HFFc6 (cell line): ENCODE measurements at regions not wholly inside any gene's neighbourhood (a gene's known extent, or its start where the extent isn't known, plus 50 kb on each side); places are given as distances from the start of the nearest gene placed in this dataset.

Experiments used
- DNase-seq: peaks from one replicate; pipeline ENCODE4 v3.0.0-alpha.2; 2018
- H3K27ac Mint-ChIP-seq: 2 replicates; pipeline ENCODE4 v1.8.0; 2020; ENCODE audit warnings: mild to moderate bottlenecking, mixed read lengths
- H3K27me3 Mint-ChIP-seq: 2 replicates; pipeline ENCODE4 v1.8.0; 2021; ENCODE audit warnings: mild to moderate bottlenecking, moderate library complexity, mixed read lengths; ENCODE audit not compliant: insufficient read depth
- H3K36me3 Mint-ChIP-seq: 2 replicates; pipeline ENCODE4 v1.8.0; 2021; ENCODE audit warnings: low read depth, mixed read lengths
- H3K4me1 Mint-ChIP-seq: 2 replicates; pipeline ENCODE4 v1.8.0; 2020; ENCODE audit warnings: low read depth, mixed read lengths
- H3K4me3 Mint-ChIP-seq: 2 replicates; pipeline ENCODE4 v1.8.0; 2020; ENCODE audit warnings: mild to moderate bottlenecking, moderate library complexity, mixed read lengths
- H3K9me3 Mint-ChIP-seq: 2 replicates; pipeline ENCODE4 v1.8.0; 2020; ENCODE audit warnings: mild to moderate bottlenecking, mixed read lengths
- TF ChIP-seq, protein P1 (sequence below): fragments of 200-600 bp; sonication (generic); IDR thresholded peaks from 2 replicates; pipeline ENCODE4 v1.5.0; 2021; ENCODE audit warnings: antibody characterized with exemption, mild to moderate bottlenecking

DNA sequence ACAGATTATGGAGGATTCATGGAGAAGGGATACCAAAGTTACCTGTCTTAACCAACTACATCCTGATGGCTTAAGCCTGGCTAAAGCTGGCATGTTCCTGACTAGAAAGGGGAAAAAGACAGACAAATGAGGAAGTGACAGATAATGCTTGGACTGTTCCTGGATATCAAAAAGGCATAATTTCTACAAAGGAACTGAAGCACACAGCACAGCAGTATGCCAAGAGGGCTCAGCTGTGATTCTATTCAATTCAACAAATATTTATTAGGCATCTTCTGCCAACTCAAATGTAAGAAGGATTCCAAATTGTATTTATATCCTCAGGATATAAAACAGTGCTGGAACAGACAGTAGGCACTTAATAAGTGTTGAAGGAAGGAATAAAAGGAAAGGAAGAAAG lies 59.5 kb downstream of the KLF12 start:
- peak; percentile 17 for DNase-seq
- peaks cover 21% of the 10 kb centered on the region for H3K36me3 Mint-ChIP-seq
- no peaks in the 10 kb centered on the region for H3K9me3 Mint-ChIP-seq
- TF ChIP-seq, protein P1, sequence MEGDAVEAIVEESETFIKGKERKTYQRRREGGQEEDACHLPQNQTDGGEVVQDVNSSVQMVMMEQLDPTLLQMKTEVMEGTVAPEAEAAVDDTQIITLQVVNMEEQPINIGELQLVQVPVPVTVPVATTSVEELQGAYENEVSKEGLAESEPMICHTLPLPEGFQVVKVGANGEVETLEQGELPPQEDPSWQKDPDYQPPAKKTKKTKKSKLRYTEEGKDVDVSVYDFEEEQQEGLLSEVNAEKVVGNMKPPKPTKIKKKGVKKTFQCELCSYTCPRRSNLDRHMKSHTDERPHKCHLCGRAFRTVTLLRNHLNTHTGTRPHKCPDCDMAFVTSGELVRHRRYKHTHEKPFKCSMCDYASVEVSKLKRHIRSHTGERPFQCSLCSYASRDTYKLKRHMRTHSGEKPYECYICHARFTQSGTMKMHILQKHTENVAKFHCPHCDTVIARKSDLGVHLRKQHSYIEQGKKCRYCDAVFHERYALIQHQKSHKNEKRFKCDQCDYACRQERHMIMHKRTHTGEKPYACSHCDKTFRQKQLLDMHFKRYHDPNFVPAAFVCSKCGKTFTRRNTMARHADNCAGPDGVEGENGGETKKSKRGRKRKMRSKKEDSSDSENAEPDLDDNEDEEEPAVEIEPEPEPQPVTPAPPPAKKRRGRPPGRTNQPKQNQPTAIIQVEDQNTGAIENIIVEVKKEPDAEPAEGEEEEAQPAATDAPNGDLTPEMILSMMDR = no peak
- H3K4me3 Mint-ChIP-seq = peak overlapping the region; percentile 28
- no peaks in the 10 kb centered on the region; the same call in 1 of the 2 replicates for H3K27me3 Mint-ChIP-seq
- H3K27ac Mint-ChIP-seq = peak overlapping the region; percentile 46
- peaks cover 45% of the 10 kb centered on the region for H3K4me1 Mint-ChIP-seq

DNA sequence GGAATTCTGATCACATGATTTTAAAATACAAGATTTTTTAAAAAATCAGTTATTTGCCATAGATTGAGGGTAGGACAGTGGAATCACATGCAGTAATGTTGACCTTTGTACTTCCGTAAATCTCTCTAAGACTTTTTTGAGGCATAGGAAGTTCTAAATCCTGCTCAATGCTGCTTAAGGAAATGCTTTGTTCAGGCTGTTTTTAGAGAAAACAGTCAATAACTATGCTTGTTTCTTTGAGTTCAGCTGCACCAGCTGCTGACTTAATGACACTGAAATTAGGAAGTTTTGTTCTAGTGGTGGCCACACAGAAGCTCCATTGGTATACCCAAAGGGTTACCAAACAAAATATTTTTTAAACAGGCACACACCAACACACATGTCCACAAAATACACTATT lies 60.9 kb downstream of the KLF12 start:
- H3K27me3 Mint-ChIP-seq = no peaks in the 10 kb centered on the region; the same call in 1 of the 2 replicates
- TF ChIP-seq, protein P1 = no peak
- H3K4me1 Mint-ChIP-seq = peaks cover 45% of the 10 kb centered on the region
- H3K9me3 Mint-ChIP-seq = no peaks in the 10 kb centered on the region
- no peak overlapping the region for H3K4me3 Mint-ChIP-seq
- DNase-seq = no peak
- H3K27ac Mint-ChIP-seq = no peak overlapping the region
- peaks cover 17% of the 10 kb centered on the region for H3K36me3 Mint-ChIP-seq

DNA sequence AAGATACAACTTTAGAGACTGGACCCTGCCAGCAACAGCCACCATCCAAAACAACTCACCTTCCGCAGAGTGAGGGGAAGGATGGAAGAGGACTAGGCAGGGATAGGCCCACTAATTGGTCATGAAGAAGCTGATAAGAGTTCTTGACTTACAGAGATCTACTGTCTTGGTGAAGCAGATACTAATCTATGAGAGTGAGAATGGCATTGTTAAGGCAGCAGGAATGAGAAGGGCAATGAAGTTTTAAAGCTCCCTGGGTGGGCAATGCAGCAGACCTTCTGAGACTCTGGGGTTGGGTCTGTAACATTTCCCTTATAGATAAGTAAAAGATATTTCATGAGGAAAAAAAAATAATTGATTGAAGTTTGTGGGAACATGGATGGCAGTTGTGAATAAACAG lies 63.7 kb downstream of the KLF12 start:
- no peak for DNase-seq
- Mint-ChIP-seq H3K27ac (no peak overlapping the region), H3K36me3 (peaks cover 22% of the 10 kb centered on the region), H3K9me3 (no peaks in the 10 kb centered on the region), H3K4me3 (no peak overlapping the region), H3K27me3 (no peaks in the 10 kb centered on the region; the same call in 1 of the 2 replicates), H3K4me1 (peaks cover 55% of the 10 kb centered on the region)
- TF ChIP-seq, protein P1 = no peak

DNA sequence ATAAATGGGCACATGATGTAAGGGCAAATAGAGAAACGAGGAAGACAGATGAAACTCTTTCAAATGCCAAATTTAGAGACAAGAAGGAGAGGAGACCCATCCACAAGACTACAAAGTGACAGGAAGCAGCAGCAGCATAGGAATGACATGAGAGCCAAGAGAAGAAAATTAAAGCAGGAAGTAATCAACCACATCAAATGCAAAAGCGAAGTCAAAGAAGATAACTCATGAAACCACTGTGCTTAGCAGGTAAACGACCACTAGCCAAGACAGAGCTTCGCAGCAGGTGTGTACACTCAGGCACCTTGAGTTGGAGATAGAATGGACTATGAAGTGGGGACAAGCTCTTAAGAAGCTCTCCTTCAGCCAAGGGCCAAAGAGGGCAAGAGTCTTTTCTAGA lies 64.1 kb downstream of the KLF12 start:
- no peak for DNase-seq
- H3K9me3 Mint-ChIP-seq = no peaks in the 10 kb centered on the region
- peaks cover 55% of the 10 kb centered on the region for H3K4me1 Mint-ChIP-seq
- TF ChIP-seq, protein P1 = no peak
- no peak overlapping the region for H3K4me3 Mint-ChIP-seq
- no peak overlapping the region for H3K27ac Mint-ChIP-seq
- peaks cover 23% of the 10 kb centered on the region for H3K36me3 Mint-ChIP-seq
- no peaks in the 10 kb centered on the region; the same call in 1 of the 2 replicates for H3K27me3 Mint-ChIP-seq

DNA sequence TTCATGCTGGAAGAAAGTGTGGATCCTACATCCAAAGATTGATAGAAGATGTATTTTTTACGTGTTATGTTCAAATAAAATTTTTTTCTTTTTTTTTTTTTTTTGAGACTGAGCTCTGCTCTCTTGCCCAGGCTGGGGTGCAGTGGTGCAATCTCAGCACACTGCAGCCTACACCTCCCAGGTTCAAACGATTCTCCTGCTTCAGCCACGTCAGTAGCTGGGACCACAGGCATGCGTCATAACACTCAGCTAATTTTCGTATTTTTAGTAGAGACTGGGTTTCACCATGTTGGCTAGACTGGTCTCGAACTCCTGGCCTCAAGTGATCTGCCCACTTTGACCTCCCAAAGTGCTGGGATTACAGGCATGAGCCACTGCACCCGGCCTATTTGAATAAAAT lies 65.7 kb downstream of the KLF12 start:
- H3K9me3 Mint-ChIP-seq = no peaks in the 10 kb centered on the region
- no peak for DNase-seq
- TF ChIP-seq, protein P1 = no peak
- H3K36me3 Mint-ChIP-seq = peaks cover 23% of the 10 kb centered on the region
- peaks cover 55% of the 10 kb centered on the region for H3K4me1 Mint-ChIP-seq
- no peak overlapping the region for H3K27ac Mint-ChIP-seq
- no peaks in the 10 kb centered on the region; the same call in 1 of the 2 replicates for H3K27me3 Mint-ChIP-seq
- no peak overlapping the region for H3K4me3 Mint-ChIP-seq

DNA sequence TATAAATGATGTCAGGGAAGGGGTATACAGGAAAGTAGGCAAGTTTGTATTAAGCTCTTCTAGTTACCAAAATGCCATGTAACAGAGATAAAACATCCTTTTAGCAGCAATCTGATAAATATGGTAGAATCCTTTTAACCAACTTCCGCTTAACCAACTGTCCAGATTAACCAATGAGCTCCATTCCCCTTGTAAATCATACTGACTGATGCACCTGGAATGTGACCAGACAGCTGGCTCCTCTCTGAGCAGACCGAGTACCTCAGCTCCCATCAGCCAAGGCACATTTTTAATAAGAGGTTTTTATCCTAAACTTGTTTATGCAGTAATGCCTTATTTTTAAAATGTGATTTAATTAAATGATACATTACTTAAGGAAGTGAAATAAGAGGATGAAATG lies 66.4 kb downstream of the KLF12 start:
- no peak overlapping the region for H3K27ac Mint-ChIP-seq
- no peak for DNase-seq
- no peaks in the 10 kb centered on the region; the same call in 1 of the 2 replicates for H3K27me3 Mint-ChIP-seq

More for the DNA sequence above, 66.4 kb downstream of the KLF12 start:
- H3K9me3 Mint-ChIP-seq = no peaks in the 10 kb centered on the region
- TF ChIP-seq, protein P1 = no peak
- peaks cover 22% of the 10 kb centered on the region for H3K36me3 Mint-ChIP-seq
- H3K4me1 Mint-ChIP-seq = peaks cover 60% of the 10 kb centered on the region
- H3K4me3 Mint-ChIP-seq = no peak overlapping the region
